Activated naive CD8-positive, alpha-beta T cell treated with anti-CD3 and anti-CD28 coated beads, Interleukin-2, amount 10 ng/mL, durations not matched to agents 7 days and 5 days (primary cell): ENCODE measurements at regions not wholly inside any gene's neighbourhood (a gene's known extent, or its start where the extent isn't known, plus 50 kb on each side); places are given as distances from the start of the nearest gene placed in this dataset.

ENCODE experiments used
- ATAC-seq: fragments of 150-1000 bp; cut with Tn5 transposase; one replicate; pipeline ENCODE4 v1.10.0; 2021; ENCODE audit warnings: low read depth, moderate library complexity
- POLR2A ChIA-PET: fragments of 350-600 bp; sonication (Branson Sonifier 250); formaldehyde crosslinking; loops from one replicate; lab custom pipeline; 2021; ENCODE audit warnings: antibody characterized with exemption; lab: Charles Lee
- DNase-seq: peaks from one replicate; pipeline ENCODE4 v3.0.0; 2021
- H3K27ac Mint-ChIP-seq: one replicate; pipeline ENCODE4 v1.8.0; 2022; ENCODE audit warnings: mild to moderate bottlenecking, mixed read lengths
- H3K27me3 Mint-ChIP-seq: one replicate; pipeline ENCODE4 v1.8.0; 2022; ENCODE audit warnings: mild to moderate bottlenecking, moderate library complexity, mixed read lengths
- H3K36me3 Mint-ChIP-seq: one replicate; pipeline ENCODE4 v1.8.0; 2021; ENCODE audit warnings: mild to moderate bottlenecking, mixed read lengths
- H3K4me1 Mint-ChIP-seq: one replicate; pipeline ENCODE4 v1.8.0; 2021; ENCODE audit warnings: mixed read lengths
- H3K4me3 Mint-ChIP-seq: one replicate; pipeline ENCODE4 v1.8.0; 2022; ENCODE audit warnings: mild to moderate bottlenecking, moderate library complexity, mixed read lengths
- H3K9me3 Mint-ChIP-seq: one replicate; pipeline ENCODE4 v1.8.0; 2021; ENCODE audit warnings: mixed read lengths

GRCh38 chr17:73823684-73824083 is 179.4 kb upstream of the SDK2 start:
- POLR2A ChIA-PET: no interaction called here
- peaks cover 10% of the 10 kb centered on the region for H3K4me1 Mint-ChIP-seq
- H3K4me3 Mint-ChIP-seq: no peak overlapping the region
- peaks cover 2% of the 10 kb centered on the region for H3K9me3 Mint-ChIP-seq
- no peak overlapping the region for H3K27ac Mint-ChIP-seq
- H3K27me3 Mint-ChIP-seq: peaks cover 22% of the 10 kb centered on the region
- no peaks in the 10 kb centered on the region for H3K36me3 Mint-ChIP-seq
- DNase-seq: no peak
- no peak for ATAC-seq

- no peaks in the 10 kb centered on the region for H3K9me3 Mint-ChIP-seq
- no peaks in the 10 kb centered on the region for H3K36me3 Mint-ChIP-seq
- peaks cover 10% of the 10 kb centered on the region for H3K4me1 Mint-ChIP-seq
- no peak for ATAC-seq
- peaks cover 21% of the 10 kb centered on the region for H3K27me3 Mint-ChIP-seq
- no peak overlapping the region for H3K4me3 Mint-ChIP-seq
- no peak overlapping the region for H3K27ac Mint-ChIP-seq
- no peak for DNase-seq
- POLR2A ChIA-PET: no interaction called here
These were observed 180.1 kb upstream of the SDK2 start for GRCh38 chr17:73824321-73824720.

GRCh38 chr17:73826181-73826871 is 182.1 kb upstream of the SDK2 start:
- DNase-seq (no peak), ATAC-seq (no peak)
- Mint-ChIP-seq H3K27ac (no peak overlapping the region), H3K27me3 (peaks cover 16% of the 10 kb centered on the region), H3K9me3 (no peaks in the 10 kb centered on the region), H3K4me3 (no peak overlapping the region), H3K36me3 (no peaks in the 10 kb centered on the region), H3K4me1 (peaks cover 10% of the 10 kb centered on the region)
- POLR2A ChIA-PET: no interaction called here

DNA sequence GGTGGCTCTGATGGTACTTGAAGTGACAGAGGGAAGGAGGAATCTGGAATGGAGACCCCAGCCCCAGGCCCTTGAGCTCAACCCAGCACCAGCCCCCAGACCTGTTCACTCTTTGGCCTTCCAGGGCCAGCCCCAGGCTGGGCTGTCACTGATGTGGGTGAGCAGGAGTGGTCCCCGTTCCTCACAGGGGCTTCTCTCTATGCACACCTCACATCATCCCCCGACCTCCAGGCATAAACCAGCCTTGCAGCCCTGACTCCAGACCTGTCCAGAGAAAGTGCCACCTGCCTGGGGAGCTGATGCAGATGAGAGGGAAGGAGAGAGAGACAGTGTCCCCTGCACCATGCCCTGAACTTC is 182.6 kb upstream of the SDK2 start:
- ATAC-seq (no peak), DNase-seq (no peak)
- no peak overlapping the region for H3K4me3 Mint-ChIP-seq
- POLR2A ChIA-PET: no interaction called here
- peaks cover 12% of the 10 kb centered on the region for H3K27me3 Mint-ChIP-seq
- H3K36me3 Mint-ChIP-seq: no peaks in the 10 kb centered on the region
- H3K4me1 Mint-ChIP-seq: peaks cover 10% of the 10 kb centered on the region
- no peak overlapping the region for H3K27ac Mint-ChIP-seq
- no peaks in the 10 kb centered on the region for H3K9me3 Mint-ChIP-seq

DNA sequence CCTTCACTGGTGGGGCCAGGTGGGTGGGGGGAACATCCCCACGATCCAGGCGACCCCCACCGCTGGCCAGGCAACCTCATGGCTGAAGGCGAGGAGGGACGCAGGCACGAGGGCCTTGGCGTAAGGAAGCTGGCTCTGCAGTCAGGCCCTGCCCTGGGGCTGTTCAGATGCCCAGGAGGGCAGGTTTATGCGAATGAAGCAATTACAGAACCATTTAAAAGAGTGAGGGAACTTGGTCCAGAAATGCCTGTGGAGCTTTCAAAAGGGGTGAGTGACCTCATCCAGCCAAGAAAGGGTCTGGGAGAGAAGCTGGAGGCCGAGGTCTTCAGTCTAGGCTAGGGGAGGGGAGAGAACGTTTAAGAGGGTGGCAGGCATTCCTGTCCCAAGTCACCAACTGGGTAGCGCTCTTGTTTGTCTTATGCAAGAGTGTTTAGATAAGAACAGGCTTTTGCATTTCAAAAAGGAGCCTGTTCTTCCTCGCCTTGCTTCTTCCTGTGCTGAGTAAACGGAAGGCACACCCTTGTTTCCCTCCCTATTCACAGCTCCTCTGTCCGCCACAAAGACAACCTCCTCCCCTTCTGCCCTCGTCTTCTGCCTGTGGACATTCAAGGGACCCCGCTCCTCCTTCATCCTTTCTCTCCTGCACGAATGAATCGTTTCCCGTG is 183.5 kb upstream of the SDK2 start:
- Mint-ChIP-seq H3K36me3 (no peaks in the 10 kb centered on the region), H3K4me1 (peaks cover 4% of the 10 kb centered on the region), H3K27ac (peak overlapping the region; percentile 0), H3K27me3 (peaks cover 3% of the 10 kb centered on the region), H3K9me3 (no peaks in the 10 kb centered on the region), H3K4me3 (no peak overlapping the region)
- POLR2A ChIA-PET: no interaction called here
- no peak for ATAC-seq
- no peak for DNase-seq

DNA sequence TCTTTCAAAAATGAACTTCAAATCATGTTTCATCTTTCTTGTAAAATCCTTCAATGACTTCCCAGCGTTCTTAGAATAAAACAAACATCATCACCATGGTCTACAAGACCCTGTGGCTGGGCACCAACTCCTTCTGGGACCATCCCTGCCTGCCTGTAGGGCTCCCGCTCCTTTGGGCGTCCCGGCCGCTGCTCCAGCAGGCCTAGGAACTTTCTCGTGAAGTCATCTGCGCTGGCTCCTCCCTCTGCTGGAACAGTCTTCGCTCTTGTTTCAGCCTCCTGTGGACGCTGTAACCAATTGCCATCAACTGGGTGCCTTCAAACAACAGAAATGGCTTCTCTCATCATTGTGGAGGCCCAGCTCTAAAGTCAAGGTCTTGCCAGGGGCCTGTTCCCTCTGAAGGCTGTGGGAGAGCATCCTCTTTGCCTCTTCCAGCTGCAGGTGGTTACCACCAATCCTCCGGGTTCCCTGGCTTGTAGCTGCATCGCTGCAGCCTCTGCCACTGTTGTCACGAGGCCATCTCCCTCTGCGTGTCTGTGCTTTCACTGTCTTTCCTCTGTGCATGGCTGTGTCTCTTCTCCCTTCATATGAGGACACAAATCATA is 185.5 kb upstream of the SDK2 start:
- Mint-ChIP-seq H3K36me3 (no peaks in the 10 kb centered on the region), H3K4me1 (peaks cover 4% of the 10 kb centered on the region), H3K27ac (no peak overlapping the region), H3K9me3 (no peaks in the 10 kb centered on the region), H3K4me3 (no peak overlapping the region), H3K27me3 (no peaks in the 10 kb centered on the region)
- no peak for DNase-seq
- POLR2A ChIA-PET: no interaction called here
- no peak for ATAC-seq

DNA sequence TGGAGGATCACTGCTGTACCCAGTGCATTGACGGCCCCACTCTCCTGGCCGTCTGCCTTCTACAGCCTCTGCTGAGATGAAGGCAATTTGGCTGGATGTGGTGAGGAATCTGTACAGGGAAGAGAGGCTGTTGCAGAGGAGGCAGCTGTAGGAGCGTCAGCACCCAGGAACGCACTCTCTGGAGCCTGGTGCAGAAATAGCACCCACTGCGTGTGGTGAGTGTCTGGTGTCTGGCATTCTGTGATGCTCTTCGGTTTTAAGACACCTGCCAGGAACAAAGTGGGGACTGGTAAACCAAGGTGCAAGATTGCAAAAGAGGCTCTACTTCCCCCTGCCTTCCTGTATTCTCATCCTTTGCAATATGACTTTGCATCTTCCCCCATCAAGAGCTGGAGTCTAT is 187.5 kb upstream of the SDK2 start:
- Mint-ChIP-seq H3K9me3 (no peaks in the 10 kb centered on the region), H3K4me3 (no peak overlapping the region), H3K36me3 (no peaks in the 10 kb centered on the region), H3K27me3 (peaks cover 10% of the 10 kb centered on the region), H3K27ac (no peak overlapping the region), H3K4me1 (peaks cover 4% of the 10 kb centered on the region)
- ATAC-seq (no peak), DNase-seq (no peak)
- POLR2A ChIA-PET: no interaction called here

GRCh38 chr17:73833775-73834488 is 189.7 kb upstream of the SDK2 start:
- H3K36me3 Mint-ChIP-seq: no peaks in the 10 kb centered on the region
- POLR2A ChIA-PET: no interaction called here
- ATAC-seq (no peak), DNase-seq (no peak)
- H3K4me3 Mint-ChIP-seq: no peak overlapping the region
- H3K27me3 Mint-ChIP-seq: peaks cover 11% of the 10 kb centered on the region
- peaks cover 2% of the 10 kb centered on the region for H3K9me3 Mint-ChIP-seq
- no peaks in the 10 kb centered on the region for H3K4me1 Mint-ChIP-seq
- H3K27ac Mint-ChIP-seq: no peak overlapping the region

- DNase-seq (no peak), ATAC-seq (no peak)
- POLR2A ChIA-PET: no interaction called here
- peaks cover 2% of the 10 kb centered on the region for H3K9me3 Mint-ChIP-seq
- H3K27me3 Mint-ChIP-seq: peaks cover 13% of the 10 kb centered on the region
- H3K4me3 Mint-ChIP-seq: no peak overlapping the region
- no peaks in the 10 kb centered on the region for H3K36me3 Mint-ChIP-seq
- no peak overlapping the region for H3K27ac Mint-ChIP-seq
- no peaks in the 10 kb centered on the region for H3K4me1 Mint-ChIP-seq
These were observed 190.6 kb upstream of the SDK2 start for GRCh38 chr17:73834684-73835343.

- Mint-ChIP-seq H3K27ac (no peak overlapping the region), H3K36me3 (no peaks in the 10 kb centered on the region), H3K9me3 (peaks cover 2% of the 10 kb centered on the region), H3K4me1 (no peaks in the 10 kb centered on the region), H3K27me3 (peaks cover 13% of the 10 kb centered on the region), H3K4me3 (no peak overlapping the region)
- DNase-seq (no peak), ATAC-seq (no peak)
- POLR2A ChIA-PET: no interaction called here
These were observed 191.4 kb upstream of the SDK2 start for GRCh38 chr17:73835605-73836004.

DNA sequence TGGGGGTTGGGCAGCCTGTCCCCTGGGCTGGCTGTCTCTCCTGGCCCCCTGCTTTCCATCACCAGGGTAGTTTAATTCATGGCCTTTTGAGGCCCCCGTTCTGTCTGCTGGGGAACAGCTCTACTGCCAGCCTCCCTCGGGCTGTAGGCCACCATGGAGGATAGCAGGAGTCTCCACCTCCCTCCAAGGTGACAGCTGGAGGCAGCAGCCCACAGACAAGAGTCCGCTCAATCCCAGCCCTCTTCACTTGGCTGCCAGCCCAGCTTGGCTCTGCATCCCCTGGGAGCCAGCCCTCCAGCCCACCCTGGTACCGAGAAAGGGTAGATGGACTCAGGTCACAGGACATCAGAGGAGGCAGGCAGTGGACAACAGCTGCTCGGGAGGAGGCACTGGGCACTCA is 194.6 kb upstream of the SDK2 start:
- POLR2A ChIA-PET: no interaction called here

DNA sequence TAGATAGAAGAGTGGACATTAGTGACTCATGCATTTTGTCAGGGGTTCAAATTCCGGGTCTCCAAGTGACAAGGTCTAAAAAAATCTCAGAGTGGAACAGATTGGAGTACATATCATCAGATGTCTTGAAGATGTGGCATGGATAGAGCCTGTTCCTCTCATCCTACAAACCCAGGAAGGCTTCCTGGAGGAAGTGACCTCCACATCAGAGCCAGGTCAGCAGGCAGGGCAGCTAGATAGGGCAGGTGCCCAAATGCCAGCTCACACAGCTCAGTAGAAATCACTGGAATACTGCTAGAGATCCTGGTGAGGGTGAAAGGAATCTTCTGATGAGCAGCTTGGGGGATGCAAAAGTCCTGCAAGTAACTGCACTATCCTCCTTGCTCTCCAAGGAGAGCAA is 196.6 kb upstream of the SDK2 start:
- Mint-ChIP-seq H3K4me1 (no peaks in the 10 kb centered on the region), H3K9me3 (peaks cover 2% of the 10 kb centered on the region), H3K4me3 (no peak overlapping the region), H3K27ac (no peak overlapping the region), H3K27me3 (peaks cover 8% of the 10 kb centered on the region), H3K36me3 (no peaks in the 10 kb centered on the region)
- ATAC-seq: no peak
- DNase-seq: no peak
- POLR2A ChIA-PET: no interaction called here

More for the DNA sequence above, 194.6 kb upstream of the SDK2 start:
- Mint-ChIP-seq H3K27me3 (peaks cover 13% of the 10 kb centered on the region), H3K4me3 (no peak overlapping the region), H3K9me3 (peaks cover 2% of the 10 kb centered on the region), H3K27ac (no peak overlapping the region), H3K36me3 (no peaks in the 10 kb centered on the region), H3K4me1 (no peaks in the 10 kb centered on the region)
- DNase-seq (no peak), ATAC-seq (no peak)

DNA sequence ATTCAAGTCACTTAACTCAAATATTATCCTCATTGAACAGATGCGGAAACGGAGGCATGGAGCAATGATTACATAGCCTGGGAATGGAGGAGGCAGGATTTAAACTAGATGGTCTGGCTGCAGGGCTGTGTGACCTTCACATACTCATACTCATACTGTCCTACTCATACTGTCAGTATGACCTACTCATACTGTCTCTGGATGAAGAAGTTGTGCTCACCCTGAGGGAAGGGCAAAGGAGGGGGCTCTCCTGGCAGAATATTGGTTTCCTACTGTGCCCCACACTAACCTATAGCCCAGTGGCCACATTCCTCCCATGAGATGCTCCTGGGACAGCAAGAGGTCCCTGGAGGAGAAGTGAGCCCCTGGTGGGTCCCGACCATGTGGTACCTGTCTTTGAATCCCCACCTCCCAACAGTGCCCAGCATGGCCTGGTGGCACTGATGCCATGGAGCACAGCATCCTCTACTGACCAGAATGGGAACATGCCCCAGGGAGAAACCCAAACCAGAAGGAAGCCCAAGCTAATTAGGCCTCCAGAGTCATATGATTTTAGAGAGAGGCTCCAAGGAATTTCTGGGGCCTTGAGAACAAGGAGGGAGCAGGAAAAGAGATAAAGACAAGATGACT is 197.3 kb upstream of the SDK2 start:
- H3K27ac Mint-ChIP-seq: no peak overlapping the region
- ATAC-seq: no peak

More for the DNA sequence above, 197.3 kb upstream of the SDK2 start:
- H3K4me1 Mint-ChIP-seq: no peaks in the 10 kb centered on the region
- H3K27me3 Mint-ChIP-seq: peaks cover 4% of the 10 kb centered on the region
- no peak for DNase-seq
- H3K4me3 Mint-ChIP-seq: no peak overlapping the region
- H3K36me3 Mint-ChIP-seq: no peaks in the 10 kb centered on the region
- POLR2A ChIA-PET: no interaction called here
- H3K9me3 Mint-ChIP-seq: peaks cover 2% of the 10 kb centered on the region
